ENCODE measurements at regions not wholly inside any gene's neighbourhood (a gene's known extent, or its start where the extent isn't known, plus 50 kb on each side); places are given as distances from the start of the nearest gene placed in this dataset.
"Not testable (repeated sequence)": the region's sequence is repeated elsewhere in the genome, so short reads cannot be mapped to it uniquely, and the experiment has no call there.

DNA sequence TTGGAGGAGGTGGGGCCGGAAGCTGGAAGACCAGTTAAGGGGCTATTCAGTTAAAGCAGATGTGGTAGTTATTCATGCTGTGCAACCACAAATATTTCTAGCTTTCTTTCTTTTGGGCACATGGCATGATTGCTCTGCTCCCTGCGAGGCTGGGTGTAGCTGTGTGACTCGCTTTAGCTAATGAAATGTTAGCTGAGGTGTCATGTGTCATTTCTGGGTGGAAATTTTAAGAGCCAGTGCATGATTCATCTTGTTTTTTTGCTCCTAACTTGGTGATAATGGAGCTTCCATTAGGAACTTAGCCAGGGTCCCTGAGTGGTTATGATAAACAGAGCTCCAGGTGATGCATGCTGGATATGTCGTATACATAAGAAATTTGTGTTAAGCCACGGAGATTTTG lies 300.6 kb downstream of the SATB1 start:
- DNase-seq (ENCODE audit: low spot score) = peak; percentile 52

GRCh38 chr3:18122264-18122663 lies 302.9 kb downstream of the SATB1 start:
- DNase-seq (ENCODE audit: low spot score) = no peak

DNA sequence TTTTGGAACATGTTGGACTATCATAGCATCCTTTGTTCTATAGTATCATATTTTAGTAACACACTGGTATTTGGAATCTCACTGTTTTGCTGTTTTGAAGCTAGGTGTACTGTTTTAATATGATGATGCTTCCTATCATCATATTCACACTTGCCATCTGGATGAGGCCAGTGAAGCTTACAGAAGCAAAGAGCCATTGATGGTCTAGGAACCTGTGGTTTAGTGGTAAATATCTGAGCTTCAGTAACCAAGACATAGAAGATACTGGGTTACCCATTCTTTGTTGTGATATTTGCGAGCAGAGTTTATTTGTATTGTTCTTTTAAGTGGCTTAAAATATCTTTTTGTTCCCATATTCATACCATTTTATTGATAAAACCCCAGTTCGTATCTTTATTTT lies 304.1 kb downstream of the SATB1 start:
- no peak for DNase-seq (ENCODE audit: low spot score)

- DNase-seq (ENCODE audit: low spot score) = peak; percentile 30
Measured at GRCh38 chr3:18119866-18120265, 305.3 kb downstream of the SATB1 start.

DNA sequence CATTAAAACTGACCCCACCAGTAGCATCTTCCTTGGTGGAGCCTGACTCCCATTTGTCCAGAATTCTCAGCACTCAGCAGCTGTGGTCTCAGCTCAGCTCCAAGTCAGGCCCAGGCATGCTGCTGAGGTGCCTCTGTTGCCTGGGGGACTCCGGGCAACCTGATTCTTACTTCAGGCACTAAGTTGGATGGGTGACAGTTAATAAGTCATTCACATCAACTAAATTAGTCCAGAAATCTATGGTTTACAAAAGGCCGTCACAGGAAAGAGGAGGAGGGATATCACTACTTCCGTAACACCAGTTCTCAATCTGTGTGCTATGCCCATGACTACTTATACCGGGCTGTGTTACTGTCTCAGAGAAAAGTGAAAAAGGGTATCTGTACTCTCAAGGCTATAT lies 310.2 kb downstream of the SATB1 start:
- DNase-seq (ENCODE audit: low spot score) = no peak

DNA sequence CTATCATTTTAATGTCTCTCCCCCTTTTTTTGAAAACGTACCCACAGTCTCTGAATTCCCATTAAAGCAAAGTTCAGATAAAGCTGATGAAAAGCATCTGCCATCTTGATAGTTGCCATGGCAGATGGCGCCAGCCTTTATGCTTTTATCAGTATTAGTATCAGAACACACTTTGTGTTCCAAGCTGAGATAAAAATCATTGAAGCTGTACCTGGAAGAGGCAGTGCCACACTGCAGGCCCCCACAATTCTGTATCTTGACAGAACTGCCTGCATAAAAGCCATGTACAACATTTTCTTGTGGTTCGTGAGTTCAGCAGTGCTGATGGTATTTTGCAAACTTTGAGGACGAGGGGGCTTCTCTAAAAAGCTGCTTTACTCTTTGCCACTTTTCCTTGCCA lies 311.7 kb downstream of the SATB1 start:
- DNase-seq (ENCODE audit: low spot score) = no peak

GRCh38 chr3:18112674-18113375 lies 312.3 kb downstream of the SATB1 start:
- no peak for DNase-seq (ENCODE audit: low spot score)

DNA sequence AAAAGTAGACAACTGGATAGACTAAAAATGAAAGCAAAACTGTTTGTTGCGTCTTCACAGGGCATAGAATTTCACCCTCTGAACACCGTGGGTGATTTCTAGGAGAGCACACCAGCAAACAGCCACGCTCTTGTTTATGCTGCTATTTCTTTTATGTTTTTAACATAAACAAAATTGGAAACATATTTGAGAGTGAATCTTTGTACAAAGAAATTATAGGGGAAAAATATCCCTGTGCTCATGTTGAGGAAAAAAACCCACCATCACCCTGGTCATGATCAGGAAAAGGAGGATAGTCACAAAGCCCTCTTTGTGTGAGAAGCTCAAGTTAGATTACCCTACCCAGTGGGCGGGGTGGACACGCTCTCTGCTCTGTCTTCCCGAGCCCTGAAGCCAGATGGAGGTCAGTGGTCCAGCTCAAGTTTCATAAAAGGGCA lies 313.3 kb downstream of the SATB1 start:
- DNase-seq (ENCODE audit: low spot score) = peak; percentile 59

DNA sequence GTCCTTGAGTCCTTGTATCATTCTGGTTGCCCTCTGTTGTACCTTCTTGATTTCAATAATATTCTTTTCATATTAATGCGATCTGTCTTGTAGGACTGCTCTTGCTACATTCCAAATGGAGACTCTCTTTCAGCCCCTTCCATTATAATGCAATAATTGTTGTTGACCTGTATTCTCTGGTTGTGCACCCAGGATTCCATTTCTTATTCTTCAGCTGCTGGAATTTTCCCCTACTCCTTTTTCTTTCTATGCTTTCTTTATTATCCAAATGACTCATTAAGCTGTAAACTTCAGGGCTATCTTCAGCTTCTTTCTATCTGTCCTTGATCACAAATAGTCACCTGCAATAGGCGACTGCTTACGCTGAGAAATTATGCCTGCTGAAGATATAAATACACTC lies 321.5 kb downstream of the SATB1 start:
- DNase-seq (ENCODE audit: low spot score) = no peak

DNA sequence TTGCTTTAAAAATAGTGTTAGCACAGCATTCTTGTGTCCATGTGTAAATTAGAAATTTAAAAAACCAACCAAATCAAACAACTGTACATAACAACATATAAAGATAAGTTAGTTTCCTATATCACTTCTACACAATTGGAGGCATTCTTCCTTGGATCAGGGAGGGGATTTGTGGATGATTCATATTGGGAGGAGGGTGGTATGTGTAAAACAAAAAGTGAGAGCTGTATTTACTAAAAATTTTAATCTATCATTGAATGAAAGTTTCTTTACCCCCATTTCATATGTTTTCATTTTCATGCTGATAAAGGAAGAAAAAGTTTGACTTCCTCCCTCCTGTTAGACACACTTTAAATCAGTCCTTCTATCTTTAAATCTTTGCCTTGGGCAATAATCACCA lies 325.0 kb downstream of the SATB1 start:
- peak; percentile 14 for DNase-seq (ENCODE audit: low spot score)

GRCh38 chr3:18099611-18100010 lies 325.5 kb downstream of the SATB1 start:
- DNase-seq (ENCODE audit: low spot score) = peak; percentile 14

DNA sequence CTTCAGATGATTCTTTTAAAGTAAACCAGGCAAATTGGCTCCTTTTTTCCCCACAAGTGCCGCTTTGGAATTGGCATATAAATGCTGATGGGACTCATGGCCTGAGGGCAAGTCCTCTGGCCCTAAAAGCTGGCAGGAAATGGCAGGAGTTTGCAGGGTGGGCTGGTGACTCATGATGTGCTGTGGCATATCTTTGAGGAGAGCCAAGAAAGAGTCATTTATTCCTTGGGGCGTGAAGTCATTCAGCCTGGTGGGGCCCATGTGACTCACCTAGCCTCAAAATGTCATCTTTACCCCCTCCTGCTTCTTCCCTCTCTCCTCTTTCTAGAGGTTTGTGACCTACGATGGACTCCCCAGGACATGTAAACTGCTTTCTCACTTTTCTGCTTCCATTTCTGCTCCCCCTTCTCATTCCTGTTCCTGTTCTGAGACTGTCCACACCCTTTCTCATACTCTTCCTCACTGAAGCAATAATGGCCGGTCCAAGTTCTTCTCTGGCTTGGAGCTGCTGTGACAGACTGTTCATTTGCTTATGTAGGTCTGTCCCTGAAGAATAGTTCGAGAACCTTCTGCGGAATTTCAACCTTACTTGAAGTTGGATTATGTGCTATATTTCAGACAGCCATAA lies 326.1 kb downstream of the SATB1 start:
- peak; percentile 76 for DNase-seq (ENCODE audit: low spot score)

- DNase-seq (ENCODE audit: low spot score) = no peak
Measured at GRCh38 chr3:18097989-18098388, 327.1 kb downstream of the SATB1 start.

- DNase-seq (ENCODE audit: low spot score) = no peak
Measured at GRCh38 chr3:18097473-18097872, 327.7 kb downstream of the SATB1 start.

DNA sequence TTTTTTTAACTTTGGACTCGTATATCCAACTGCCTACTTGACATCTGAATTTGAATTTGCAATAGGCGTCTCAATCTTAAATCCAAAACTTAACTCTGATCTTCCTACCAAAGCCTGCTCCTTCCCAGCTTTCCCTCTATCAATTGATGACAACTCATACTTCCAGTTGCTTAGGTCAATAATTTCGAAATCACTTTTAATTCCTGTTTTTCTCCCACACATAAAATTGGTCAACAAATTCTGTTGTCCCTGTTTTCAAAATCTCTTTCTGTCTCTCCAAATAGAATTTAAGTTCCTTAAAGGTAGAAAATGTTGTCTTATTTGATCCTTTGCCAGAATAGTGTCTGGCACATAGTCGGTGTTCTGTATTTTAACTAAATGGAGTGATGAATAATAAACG lies 332.4 kb downstream of the SATB1 start:
- no peak for DNase-seq (ENCODE audit: low spot score)

DNA sequence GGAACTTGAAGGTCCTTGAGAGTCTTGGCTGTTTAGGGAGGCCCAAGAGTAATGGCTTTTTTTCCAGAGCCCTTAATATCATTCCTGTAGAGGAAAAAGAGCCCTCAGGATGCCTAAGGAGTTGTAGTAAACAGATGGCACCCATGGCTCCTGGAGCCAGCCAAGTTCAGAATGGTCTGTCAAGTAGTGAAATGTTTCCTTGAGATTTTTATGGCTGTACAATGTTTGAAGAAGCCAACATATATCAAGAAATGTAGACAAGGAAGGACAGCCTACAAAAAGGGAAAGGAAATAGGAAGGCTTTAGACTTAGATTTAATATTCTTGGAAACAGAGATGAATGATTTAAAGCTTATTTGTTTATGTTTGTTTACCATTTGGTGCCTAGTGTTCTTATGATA lies 334.8 kb downstream of the SATB1 start:
- no peak for DNase-seq (ENCODE audit: low spot score)

GRCh38 chr3:18087988-18088387 lies 337.2 kb downstream of the SATB1 start:
- no peak for DNase-seq (ENCODE audit: low spot score)

DNA sequence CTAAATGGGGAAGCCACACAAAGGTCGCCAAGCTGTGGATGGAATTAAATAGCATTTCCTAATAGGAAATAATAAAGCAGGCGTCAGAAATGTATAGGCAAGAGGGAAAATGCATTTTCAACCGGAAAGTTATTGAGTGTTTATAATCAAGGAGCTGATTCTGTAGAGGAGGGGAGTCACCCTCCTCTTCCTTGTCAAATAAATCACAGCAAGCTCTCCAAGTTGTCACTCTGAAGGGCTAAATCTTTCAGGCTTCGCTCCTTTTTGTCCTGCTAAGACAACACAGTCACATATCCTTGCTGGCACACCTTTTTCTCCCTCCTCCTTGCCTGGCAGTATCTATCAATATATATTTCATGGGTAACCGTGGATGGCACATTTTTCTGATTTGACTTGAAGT lies 338.4 kb downstream of the SATB1 start:
- no peak for DNase-seq (ENCODE audit: low spot score)

DNA sequence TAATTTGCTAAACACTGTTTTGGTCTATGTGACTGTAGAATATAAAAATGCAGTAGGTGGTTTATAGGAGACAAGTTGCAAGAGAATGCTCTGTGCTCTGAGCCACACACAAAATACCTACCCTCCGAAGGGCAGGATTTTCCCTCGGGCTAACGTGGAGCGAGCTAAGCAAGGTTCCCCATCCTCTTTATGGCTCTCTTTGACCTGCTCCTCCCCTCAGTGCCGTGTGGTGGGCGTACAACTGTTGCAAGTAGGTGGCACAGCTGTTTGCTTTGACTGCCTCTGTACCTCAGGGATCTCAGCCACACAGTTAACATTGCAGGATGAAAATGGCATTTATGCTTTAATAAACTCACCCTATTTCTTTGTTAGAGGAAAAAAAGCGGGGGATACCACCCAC lies 339.1 kb downstream of the SATB1 start:
- no peak for DNase-seq (ENCODE audit: low spot score)

DNA sequence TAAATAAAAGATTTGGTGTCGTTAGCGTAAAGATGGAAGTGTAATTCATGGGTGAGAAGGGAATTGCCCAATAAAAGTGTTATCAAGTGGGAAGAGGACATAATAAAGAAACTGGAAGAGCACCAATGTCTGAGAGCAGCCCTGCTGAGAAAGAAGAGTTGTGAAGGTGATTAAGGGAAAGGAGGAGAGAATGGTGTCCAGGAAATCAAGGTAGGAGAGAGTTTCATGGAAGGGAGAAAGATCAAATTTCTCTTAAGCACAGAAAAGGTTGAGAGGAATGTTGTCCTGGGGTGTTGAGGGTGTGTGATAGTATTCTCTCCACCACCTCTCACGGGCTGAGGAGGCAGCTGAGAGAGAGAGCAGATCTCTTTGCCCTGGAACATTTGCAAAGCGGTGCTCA lies 339.7 kb downstream of the SATB1 start:
- DNase-seq (ENCODE audit: low spot score) = no peak

DNA sequence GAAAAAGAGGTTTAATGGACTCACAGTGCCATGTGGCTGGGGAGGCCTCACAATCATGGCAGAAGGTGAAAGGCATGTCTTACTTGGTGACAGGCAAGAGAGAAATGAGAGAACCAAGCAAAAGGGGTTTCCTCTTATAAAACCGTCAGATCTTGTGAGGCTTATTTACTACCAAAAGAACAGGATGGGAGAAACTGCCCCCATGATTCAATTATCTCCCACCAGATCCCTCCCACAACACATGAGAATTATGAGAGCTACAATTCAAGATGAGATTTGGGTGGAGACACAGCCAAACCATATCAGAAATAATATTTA lies 340.8 kb upstream of the TBC1D5 start:
- DNase-seq (ENCODE audit: low spot score) = not testable (repeated sequence)

DNA sequence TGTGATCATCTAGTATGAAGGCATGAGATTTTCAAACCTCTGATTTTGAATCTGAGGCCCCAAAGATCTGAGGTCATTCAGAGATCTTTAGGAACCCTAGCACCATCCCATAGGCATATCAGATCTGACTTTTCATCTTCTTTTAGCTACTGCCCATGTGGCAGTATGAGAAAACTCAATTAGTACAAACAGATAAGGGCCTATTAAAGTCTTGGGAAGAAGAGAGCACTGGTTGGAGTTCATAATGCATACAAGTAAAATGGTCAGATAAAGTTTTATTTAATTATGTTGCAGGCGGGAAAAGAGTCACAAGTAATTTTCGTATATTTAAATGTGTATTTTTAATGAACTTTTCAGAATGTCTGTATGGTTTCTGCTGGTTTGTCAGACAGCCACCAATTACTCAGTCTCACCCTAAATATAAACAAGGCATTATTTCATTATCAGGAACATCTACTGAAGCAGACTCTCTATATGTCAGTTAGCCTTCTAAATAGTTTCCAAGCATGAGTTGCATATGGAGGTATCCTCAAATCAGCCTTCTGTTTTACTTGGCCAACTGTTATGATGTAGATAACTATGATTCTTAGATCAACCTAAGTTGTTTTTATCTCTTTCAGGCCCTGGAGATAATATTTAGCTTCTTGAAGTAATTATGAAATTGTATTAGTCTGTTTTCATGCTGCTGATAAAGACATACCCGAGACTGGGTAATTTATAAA lies 340.3 kb upstream of the TBC1D5 start:
- DNase-seq (ENCODE audit: low spot score) = no peak

DNA sequence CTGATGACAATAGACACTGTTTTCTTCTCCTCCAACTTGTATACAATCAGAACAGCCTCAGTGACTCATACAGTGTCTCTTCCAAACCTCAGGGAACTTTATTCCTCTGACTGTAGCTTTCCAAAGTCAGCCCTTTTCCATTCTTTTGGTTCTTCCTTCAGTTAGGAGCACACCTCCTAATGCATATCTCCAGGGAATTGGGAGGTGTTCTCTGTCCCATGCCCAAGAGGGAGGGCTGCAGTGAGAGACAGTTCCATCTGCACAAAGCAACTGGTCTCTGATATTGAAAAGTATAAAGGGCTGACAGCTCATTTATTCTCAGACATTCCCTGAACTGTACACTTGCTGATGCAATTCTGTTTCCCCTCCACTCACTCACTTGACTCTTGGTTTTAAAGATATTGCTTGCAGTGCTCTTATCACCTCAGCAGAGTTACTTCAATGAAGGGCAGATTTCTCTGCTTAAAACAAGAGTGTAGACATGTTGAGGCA lies 337.8 kb upstream of the TBC1D5 start:
- DNase-seq (ENCODE audit: low spot score) = peak; percentile 44
